ENCODE measurements at regions not wholly inside any gene's neighbourhood (a gene's known extent, or its start where the extent isn't known, plus 50 kb on each side); places are given as distances from the start of the nearest gene placed in this dataset.
"Not testable (repeated sequence)": the region's sequence is repeated elsewhere in the genome, so short reads cannot be mapped to it uniquely, and the experiment has no call there.

GRCh38 chr1:243962541-243962940 lies 88.5 kb upstream of the ZBTB18 start:
- H3K4me3 ChIP-seq (ENCODE audit: low read depth, low read length): no peak overlapping the region
- no peak for DNase-seq (ENCODE audit: extremely low spot score)
- WGBS: 86% methylated on average over 3 of the region's 3 CpGs

GRCh38 chr1:243959998-243960397 lies 91.1 kb upstream of the ZBTB18 start:
- no peak for DNase-seq (ENCODE audit: extremely low spot score)
- WGBS: 68% methylated on average over 2 of the region's 2 CpGs
- H3K36me3 ChIP-seq (ENCODE audit: insufficient read depth): no peaks in the 10 kb centered on the region
- H3K27ac ChIP-seq (ENCODE audit: low read depth): no peak overlapping the region
- H3K4me1 ChIP-seq (ENCODE audit: insufficient read depth): no peaks in the 10 kb centered on the region
- no peak overlapping the region for H3K4me3 ChIP-seq (ENCODE audit: low read depth, low read length)

More at GRCh38 chr1:243962541-243962940, 88.5 kb upstream of the ZBTB18 start:
- Histone ChIP-seq H3K36me3 (ENCODE audit: insufficient read depth) (no peaks in the 10 kb centered on the region), H3K27ac (ENCODE audit: low read depth) (no peak overlapping the region), H3K4me1 (ENCODE audit: insufficient read depth) (no peaks in the 10 kb centered on the region)

GRCh38 chr1:243957141-243957540 lies 93.9 kb upstream of the ZBTB18 start:
- H3K4me3 ChIP-seq (ENCODE audit: low read depth, low read length): no peak overlapping the region
- DNase-seq (ENCODE audit: extremely low spot score): no peak

GRCh38 chr1:243956450-243956849 lies 94.6 kb upstream of the ZBTB18 start:
- no peak overlapping the region for H3K27ac ChIP-seq (ENCODE audit: low read depth)
- DNase-seq (ENCODE audit: extremely low spot score): no peak
- 47% methylated on average over 3 of the region's 3 CpGs for WGBS
- no peaks in the 10 kb centered on the region for H3K36me3 ChIP-seq (ENCODE audit: insufficient read depth)
- H3K4me1 ChIP-seq (ENCODE audit: insufficient read depth): no peaks in the 10 kb centered on the region
- no peak overlapping the region for H3K4me3 ChIP-seq (ENCODE audit: low read depth, low read length)

More at GRCh38 chr1:243957141-243957540, 93.9 kb upstream of the ZBTB18 start:
- Histone ChIP-seq H3K36me3 (ENCODE audit: insufficient read depth) (no peaks in the 10 kb centered on the region), H3K27ac (ENCODE audit: low read depth) (no peak overlapping the region), H3K4me1 (ENCODE audit: insufficient read depth) (no peaks in the 10 kb centered on the region)

- 88% methylated on average over 11 of the region's 11 CpGs for WGBS
- not testable (repeated sequence) for H3K27ac ChIP-seq (ENCODE audit: low read depth); H3K4me3 ChIP-seq (ENCODE audit: low read depth, low read length); DNase-seq (ENCODE audit: extremely low spot score); H3K36me3 ChIP-seq (ENCODE audit: insufficient read depth); H3K4me1 ChIP-seq (ENCODE audit: insufficient read depth)
These were observed 99.9 kb upstream of the ZBTB18 start for GRCh38 chr1:243951207-243951606.

GRCh38 chr1:243950166-243950565 lies 100.1 kb upstream of the AKT3 start:
- no peaks in the 10 kb centered on the region for H3K36me3 ChIP-seq (ENCODE audit: insufficient read depth)
- H3K4me3 ChIP-seq (ENCODE audit: low read depth, low read length): no peak overlapping the region
- 48% methylated on average over 3 of the region's 3 CpGs for WGBS
- H3K27ac ChIP-seq (ENCODE audit: low read depth): no peak overlapping the region
- no peak for DNase-seq (ENCODE audit: extremely low spot score)
- H3K4me1 ChIP-seq (ENCODE audit: insufficient read depth): no peaks in the 10 kb centered on the region

- no peak overlapping the region for H3K4me3 ChIP-seq (ENCODE audit: low read depth, low read length)
- DNase-seq (ENCODE audit: extremely low spot score): no peak
- 61% methylated on average over 8 of the region's 8 CpGs for WGBS
- H3K36me3 ChIP-seq (ENCODE audit: insufficient read depth): no peaks in the 10 kb centered on the region
- no peaks in the 10 kb centered on the region for H3K4me1 ChIP-seq (ENCODE audit: insufficient read depth)
- H3K27ac ChIP-seq (ENCODE audit: low read depth): no peak overlapping the region
These were observed 96.9 kb upstream of the AKT3 start for GRCh38 chr1:243946946-243947345.

DNA sequence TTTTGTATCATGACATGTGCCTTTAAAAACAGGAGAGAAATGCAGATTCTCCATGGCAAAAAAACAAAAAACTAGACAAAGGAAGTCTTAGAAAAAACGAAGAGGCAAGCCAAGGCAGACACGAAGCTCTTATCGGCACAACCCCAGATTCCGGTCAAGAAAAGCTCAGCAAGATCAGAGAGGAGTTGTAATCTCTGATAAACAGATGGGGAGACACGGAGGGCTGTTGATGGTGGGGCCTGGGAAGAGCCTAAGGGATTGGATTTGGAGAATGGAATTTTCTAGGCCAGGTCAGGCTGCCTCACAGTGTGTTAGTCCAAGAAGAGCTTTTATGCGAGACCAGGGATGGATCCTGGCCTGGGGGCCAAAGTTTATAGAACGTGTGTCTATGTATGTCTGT lies 96.2 kb upstream of the AKT3 start:
- H3K4me1 ChIP-seq (ENCODE audit: insufficient read depth): no peaks in the 10 kb centered on the region
- H3K27ac ChIP-seq (ENCODE audit: low read depth): no peak overlapping the region
- DNase-seq (ENCODE audit: extremely low spot score): no peak
- no peak overlapping the region for H3K4me3 ChIP-seq (ENCODE audit: low read depth, low read length)
- no peaks in the 10 kb centered on the region for H3K36me3 ChIP-seq (ENCODE audit: insufficient read depth)
- WGBS: 44% methylated on average over 7 of the region's 7 CpGs

- 93% methylated on average over 5 of the region's 5 CpGs for WGBS
- H3K4me1 ChIP-seq (ENCODE audit: insufficient read depth): no peaks in the 10 kb centered on the region
- H3K36me3 ChIP-seq (ENCODE audit: insufficient read depth): no peaks in the 10 kb centered on the region
- DNase-seq (ENCODE audit: extremely low spot score): no peak
- no peak overlapping the region for H3K4me3 ChIP-seq (ENCODE audit: low read depth, low read length)
- H3K27ac ChIP-seq (ENCODE audit: low read depth): no peak overlapping the region
These were observed 95.7 kb upstream of the AKT3 start for GRCh38 chr1:243945727-243946126.

DNA sequence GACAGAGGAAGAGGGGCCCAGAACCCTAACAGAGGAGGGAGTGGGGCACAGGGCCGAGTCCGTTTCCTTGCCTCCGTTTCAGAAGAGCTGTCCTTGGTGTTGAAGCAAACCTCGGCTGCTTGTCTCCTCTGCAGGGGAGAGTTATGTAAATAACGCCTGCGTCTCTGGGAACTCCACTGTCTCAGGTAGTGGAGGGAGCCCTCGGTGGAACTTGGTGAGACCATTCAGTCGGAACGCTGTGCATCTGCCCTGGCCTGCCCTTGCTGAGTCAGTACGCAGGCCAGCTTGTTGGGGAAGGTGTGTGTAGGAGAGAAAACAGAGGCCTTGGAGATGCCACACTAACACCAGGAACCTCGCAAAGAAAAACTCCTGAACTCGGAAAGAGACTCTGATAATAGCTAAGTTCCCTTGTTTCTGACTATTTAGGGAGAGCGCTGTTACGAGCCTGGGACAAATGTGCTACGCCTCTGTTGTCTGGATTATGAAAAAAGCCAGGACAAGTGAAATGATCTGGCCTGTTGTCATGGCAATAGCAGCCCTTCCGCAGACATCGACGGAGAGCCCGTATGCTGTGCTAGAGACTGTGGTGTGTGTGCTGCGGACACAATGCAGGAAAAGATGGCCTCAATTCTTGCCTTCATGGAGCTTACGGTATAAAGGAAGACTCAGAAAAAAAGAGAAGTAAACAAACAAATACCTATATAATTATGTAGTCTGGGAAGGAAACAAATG lies 94.6 kb upstream of the AKT3 start:
- H3K4me3 ChIP-seq (ENCODE audit: low read depth, low read length): no peak overlapping the region
- DNase-seq (ENCODE audit: extremely low spot score): no peak
- WGBS: 45% methylated on average over 21 of the region's 21 CpGs
- H3K36me3 ChIP-seq (ENCODE audit: insufficient read depth): no peaks in the 10 kb centered on the region
- H3K27ac ChIP-seq (ENCODE audit: low read depth): no peak overlapping the region
- H3K4me1 ChIP-seq (ENCODE audit: insufficient read depth): no peaks in the 10 kb centered on the region

GRCh38 chr1:243943671-243944428 lies 93.8 kb upstream of the AKT3 start:
- no peak for DNase-seq (ENCODE audit: extremely low spot score)
- WGBS: 75% methylated on average over 10 of the region's 10 CpGs
- Histone ChIP-seq H3K27ac (ENCODE audit: low read depth) (no peak overlapping the region), H3K4me1 (ENCODE audit: insufficient read depth) (no peaks in the 10 kb centered on the region), H3K4me3 (ENCODE audit: low read depth, low read length) (no peak overlapping the region), H3K36me3 (ENCODE audit: insufficient read depth) (no peaks in the 10 kb centered on the region)

DNA sequence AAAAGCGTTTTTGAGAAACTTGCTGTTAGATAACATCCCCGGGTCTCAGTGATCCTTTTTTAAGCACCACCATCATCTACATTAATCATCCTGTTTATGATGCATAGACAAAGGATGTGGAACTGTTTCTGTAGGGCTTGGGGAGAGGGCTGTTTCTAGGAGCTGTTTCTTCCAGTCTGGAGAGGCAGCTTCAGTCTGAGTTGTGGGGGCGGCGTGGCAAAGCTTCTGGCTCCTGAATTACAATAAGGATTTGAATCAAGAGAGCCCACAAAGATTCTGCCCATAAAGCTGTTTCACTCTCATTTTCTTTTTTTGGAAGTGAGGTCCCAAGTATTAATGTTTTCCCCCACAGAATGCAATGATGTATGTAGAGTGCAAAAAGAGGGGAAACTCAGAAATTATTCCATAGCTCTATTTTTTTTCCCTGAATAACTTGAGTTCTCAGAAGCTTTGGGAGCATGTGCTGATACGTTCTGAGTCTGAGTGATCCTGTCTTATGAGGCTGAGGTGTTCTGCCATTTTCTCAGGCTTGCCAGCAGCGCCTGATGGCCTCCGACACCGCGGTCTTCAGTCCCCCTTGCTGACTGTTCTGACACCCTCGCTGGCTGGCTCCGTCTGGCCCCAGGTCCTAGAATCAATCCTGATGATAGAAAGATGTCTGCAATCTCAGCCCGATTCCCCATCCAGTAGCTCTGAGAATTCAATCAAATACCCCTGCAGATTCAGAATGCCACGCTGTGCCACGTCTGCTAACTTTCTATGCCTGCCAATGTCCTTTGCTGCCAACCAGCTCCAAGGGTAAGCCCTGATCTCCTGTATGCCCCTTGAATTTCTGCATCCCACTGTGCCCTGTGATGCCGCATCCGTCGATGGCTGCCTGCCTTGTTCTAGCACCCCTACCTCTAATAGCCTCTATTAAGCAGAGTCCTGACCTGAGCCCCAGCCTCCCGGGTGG lies 92.4 kb upstream of the AKT3 start:
- H3K27ac ChIP-seq (ENCODE audit: low read depth): no peak overlapping the region
- H3K36me3 ChIP-seq (ENCODE audit: insufficient read depth): no peaks in the 10 kb centered on the region
- H3K4me3 ChIP-seq (ENCODE audit: low read depth, low read length): no peak overlapping the region
- 85% methylated on average over 18 of the region's 18 CpGs for WGBS
- H3K4me1 ChIP-seq (ENCODE audit: insufficient read depth): no peaks in the 10 kb centered on the region
- DNase-seq (ENCODE audit: extremely low spot score): no peak

- 82% methylated on average over 6 of the region's 6 CpGs for WGBS
These were observed 90.4 kb upstream of the AKT3 start for GRCh38 chr1:243940451-243940850.

More at GRCh38 chr1:243940451-243940850, 90.4 kb upstream of the AKT3 start:
- H3K4me3 ChIP-seq (ENCODE audit: low read depth, low read length): no peak overlapping the region
- no peak for DNase-seq (ENCODE audit: extremely low spot score)
- H3K36me3 ChIP-seq (ENCODE audit: insufficient read depth): no peaks in the 10 kb centered on the region
- no peaks in the 10 kb centered on the region for H3K4me1 ChIP-seq (ENCODE audit: insufficient read depth)
- no peak overlapping the region for H3K27ac ChIP-seq (ENCODE audit: low read depth)

Data from urinary bladder (tissue), 3 donors.